OCI-LY1 (cell line): ENCODE measurements at regions not wholly inside any gene's neighbourhood (a gene's known extent, or its start where the extent isn't known, plus 50 kb on each side); places are given as distances from the start of the nearest gene placed in this dataset.
"Not testable (repeated sequence)": the region's sequence is repeated elsewhere in the genome, so short reads cannot be mapped to it uniquely, and the experiment has no call there.

Source experiments
- H2AFZ ChIP-seq: fragments of 200-600 bp; sonication (generic), shearing (Covaris generic); 2 replicates; pipeline ENCODE4 v1.6.0; 2014; ENCODE audit warnings: antibody characterized with exemption, mild to moderate bottlenecking, low read length
- H3F3A ChIP-seq: fragments of 200-600 bp; sonication (generic), shearing (Covaris generic); 2 replicates; pipeline ENCODE4 v1.6.0; 2014; ENCODE audit warnings: mild to moderate bottlenecking, antibody characterized with exemption, low read length, moderate library complexity; ENCODE audit not compliant: insufficient read depth
- H3K27ac ChIP-seq: fragments of 200-600 bp; sonication (generic); 2 replicates; pipeline ENCODE4 v1.5.1; 2014; ENCODE audit warnings: low read length, mixed run types, mild to moderate bottlenecking, low read depth; ENCODE audit not compliant: poor library complexity, severe bottlenecking
- H3K27me3 ChIP-seq: fragments of 200-600 bp; sonication (generic); 2 replicates; pipeline ENCODE4 v1.6.0; 2014; ENCODE audit warnings: antibody characterized with exemption, mild to moderate bottlenecking, low read length, moderate library complexity; ENCODE audit not compliant: insufficient read depth
- H3K36me3 ChIP-seq: fragments of 200-600 bp; sonication (generic); 2 replicates; pipeline ENCODE4 v1.6.1; 2014; ENCODE audit warnings: mild to moderate bottlenecking, antibody characterized with exemption, low read length, moderate library complexity, mixed read lengths; ENCODE audit not compliant: insufficient read depth
- H3K4me1 ChIP-seq: fragments of 200-600 bp; sonication (generic); 2 replicates; pipeline ENCODE4 v1.5.1; 2014; ENCODE audit warnings: mild to moderate bottlenecking, low read length, moderate library complexity; ENCODE audit not compliant: insufficient read depth, severe bottlenecking
- H3K4me2 ChIP-seq: fragments of 200-600 bp; sonication (generic), shearing (Covaris generic); 2 replicates; pipeline ENCODE4 v1.6.1; 2014; ENCODE audit warnings: low read length
- H3K4me3 ChIP-seq: fragments of 200-600 bp; sonication (generic); 2 replicates; pipeline ENCODE4 v1.5.1; 2014; ENCODE audit warnings: low read length, low read depth, mild to moderate bottlenecking, mixed read lengths; ENCODE audit not compliant: poor library complexity, severe bottlenecking
- H3K79me2 ChIP-seq: fragments of 200-600 bp; shearing (Covaris generic); 2 replicates; pipeline ENCODE4 v1.6.1; 2016; ENCODE audit warnings: mixed run types, low read length, mixed read lengths; ENCODE audit not compliant: insufficient read depth
- H3K9ac ChIP-seq: fragments of 200-600 bp; sonication (generic), shearing (Covaris generic); 2 replicates; pipeline ENCODE4 v1.6.1; 2014; ENCODE audit warnings: mild to moderate bottlenecking, low read length, mixed read lengths
- H3K9me2 ChIP-seq: fragments of 200-600 bp; sonication (generic), shearing (Covaris generic); 2 replicates; pipeline ENCODE4 v1.6.1; 2014; ENCODE audit warnings: low read depth, mild to moderate bottlenecking, low read length, mixed read lengths
- H3K9me3 ChIP-seq: fragments of 200-600 bp; shearing (Covaris generic); 2 replicates; pipeline ENCODE4 v1.6.1; 2014; ENCODE audit warnings: low read length, mixed read lengths
- H4K20me1 ChIP-seq: fragments of 200-600 bp; sonication (generic), shearing (Covaris generic); 2 replicates; pipeline ENCODE4 v1.6.0; 2016; ENCODE audit warnings: mild to moderate bottlenecking, low read length; ENCODE audit not compliant: insufficient read depth
- EZH2 ChIP-seq: fragments of 200-600 bp; sonication (generic), shearing (Covaris generic); IDR thresholded peaks from 2 replicates; pipeline ENCODE4 v1.8.0; 2017; ENCODE audit warnings: borderline replicate concordance, mixed run types, mild to moderate bottlenecking, antibody characterized with exemption, low read length, moderate library complexity, mixed read lengths
- TF ChIP-seq, protein P1 (sequence below): fragments of 200-600 bp; sonication (generic), shearing (Covaris generic); IDR thresholded peaks from 2 replicates; pipeline ENCODE4 v1.5.1; 2017; ENCODE audit warnings: mild to moderate bottlenecking, antibody characterized with exemption, low read length, moderate library complexity, mixed read lengths

DNA sequence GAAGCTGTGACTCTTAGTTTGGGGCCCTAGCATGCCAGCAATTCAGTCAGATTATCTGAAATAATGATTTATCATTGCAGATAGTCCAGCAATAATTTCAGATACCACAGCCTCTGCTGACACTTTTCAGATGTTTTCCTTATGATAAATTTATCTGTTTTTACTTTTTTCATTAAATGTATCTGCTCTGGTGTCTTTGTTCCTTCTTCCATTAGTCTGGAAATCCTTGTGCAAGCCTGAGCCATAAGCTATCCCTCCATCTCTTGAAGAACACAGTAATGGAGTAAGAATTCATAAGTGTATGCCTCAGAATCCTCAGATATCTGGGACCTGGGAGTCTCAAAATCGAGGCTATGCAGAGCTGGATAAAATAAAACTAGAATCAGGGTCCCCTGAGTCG lies 146.4 kb upstream of the KRR1 start:
- no peak overlapping the region for H2AFZ ChIP-seq
- H3K36me3 ChIP-seq: no peaks in the 10 kb centered on the region
- no peaks in the 10 kb centered on the region for H3K4me1 ChIP-seq
- H3K9ac ChIP-seq: no peak overlapping the region
- no peaks in the 10 kb centered on the region for H3K79me2 ChIP-seq
- no peak for TF ChIP-seq EZH2
- TF ChIP-seq, protein P1, sequence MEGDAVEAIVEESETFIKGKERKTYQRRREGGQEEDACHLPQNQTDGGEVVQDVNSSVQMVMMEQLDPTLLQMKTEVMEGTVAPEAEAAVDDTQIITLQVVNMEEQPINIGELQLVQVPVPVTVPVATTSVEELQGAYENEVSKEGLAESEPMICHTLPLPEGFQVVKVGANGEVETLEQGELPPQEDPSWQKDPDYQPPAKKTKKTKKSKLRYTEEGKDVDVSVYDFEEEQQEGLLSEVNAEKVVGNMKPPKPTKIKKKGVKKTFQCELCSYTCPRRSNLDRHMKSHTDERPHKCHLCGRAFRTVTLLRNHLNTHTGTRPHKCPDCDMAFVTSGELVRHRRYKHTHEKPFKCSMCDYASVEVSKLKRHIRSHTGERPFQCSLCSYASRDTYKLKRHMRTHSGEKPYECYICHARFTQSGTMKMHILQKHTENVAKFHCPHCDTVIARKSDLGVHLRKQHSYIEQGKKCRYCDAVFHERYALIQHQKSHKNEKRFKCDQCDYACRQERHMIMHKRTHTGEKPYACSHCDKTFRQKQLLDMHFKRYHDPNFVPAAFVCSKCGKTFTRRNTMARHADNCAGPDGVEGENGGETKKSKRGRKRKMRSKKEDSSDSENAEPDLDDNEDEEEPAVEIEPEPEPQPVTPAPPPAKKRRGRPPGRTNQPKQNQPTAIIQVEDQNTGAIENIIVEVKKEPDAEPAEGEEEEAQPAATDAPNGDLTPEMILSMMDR: no peak
- no peak overlapping the region for H3K4me3 ChIP-seq
- H3K27ac ChIP-seq: no peak overlapping the region
- H4K20me1 ChIP-seq: no peaks in the 10 kb centered on the region
- no peak overlapping the region for H3K4me2 ChIP-seq
- no peaks in the 10 kb centered on the region for H3K9me3 ChIP-seq
- no peaks in the 10 kb centered on the region for H3F3A ChIP-seq
- no peaks in the 10 kb centered on the region for H3K9me2 ChIP-seq
- H3K27me3 ChIP-seq: no peaks in the 10 kb centered on the region

DNA sequence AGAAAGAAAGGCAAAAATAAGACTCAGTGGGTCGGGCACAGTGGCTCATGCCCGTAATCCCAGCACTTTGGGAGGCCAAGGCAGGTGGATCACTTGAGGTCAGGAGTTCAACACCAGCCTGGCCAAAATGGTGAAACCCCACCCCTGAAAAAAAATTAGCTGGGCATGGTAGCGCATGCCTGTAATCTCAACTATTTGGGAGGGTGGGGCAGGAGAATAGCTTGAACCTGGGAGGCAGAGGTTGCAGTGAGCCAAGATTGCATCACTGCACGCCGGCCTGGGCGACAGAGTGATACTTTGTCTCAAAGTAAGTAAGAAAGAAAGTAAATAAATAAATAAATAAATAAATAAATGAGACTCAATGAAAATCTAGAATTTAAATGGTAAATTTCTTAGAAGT lies 145.9 kb upstream of the KRR1 start:
- not testable (repeated sequence) for H3K27ac ChIP-seq, H3K79me2 ChIP-seq, H3K4me3 ChIP-seq, H3K9me3 ChIP-seq, H3F3A ChIP-seq, H4K20me1 ChIP-seq, H3K27me3 ChIP-seq, H3K4me2 ChIP-seq, H3K36me3 ChIP-seq, H3K4me1 ChIP-seq, H3K9me2 ChIP-seq, H3K9ac ChIP-seq, H2AFZ ChIP-seq

DNA sequence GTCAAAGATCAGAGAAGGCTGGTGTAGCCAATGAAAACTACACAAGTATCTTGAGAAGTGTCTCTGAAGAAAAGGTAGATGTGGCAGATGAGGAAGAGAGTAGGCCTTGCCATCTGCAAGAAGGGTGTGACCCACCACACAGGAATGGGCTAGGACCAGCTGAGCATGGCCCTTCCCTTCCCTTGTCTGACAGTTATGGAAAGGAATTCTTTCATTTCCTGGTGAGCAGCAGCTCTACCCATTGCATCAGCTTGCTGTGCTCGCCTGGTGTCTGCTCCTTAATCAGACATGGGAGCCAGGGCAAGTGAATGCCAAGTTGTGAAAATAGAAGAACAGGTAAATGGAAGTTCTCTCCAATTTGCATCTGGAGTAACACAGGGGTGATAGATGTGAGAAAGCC lies 145.2 kb upstream of the KRR1 start:
- no peaks in the 10 kb centered on the region for H3K9me3 ChIP-seq
- no peaks in the 10 kb centered on the region for H3K4me1 ChIP-seq
- no peak overlapping the region for H3K4me2 ChIP-seq
- H3K27me3 ChIP-seq: no peaks in the 10 kb centered on the region
- no peaks in the 10 kb centered on the region for H3K36me3 ChIP-seq
- no peak overlapping the region for H3K4me3 ChIP-seq
- TF ChIP-seq, protein P1: no peak
- TF ChIP-seq EZH2: no peak
- no peak overlapping the region for H3K27ac ChIP-seq
- H3F3A ChIP-seq: no peaks in the 10 kb centered on the region
- no peaks in the 10 kb centered on the region for H4K20me1 ChIP-seq
- H3K9me2 ChIP-seq: no peaks in the 10 kb centered on the region
- no peaks in the 10 kb centered on the region for H3K79me2 ChIP-seq
- no peak overlapping the region for H3K9ac ChIP-seq
- no peak overlapping the region for H2AFZ ChIP-seq

DNA sequence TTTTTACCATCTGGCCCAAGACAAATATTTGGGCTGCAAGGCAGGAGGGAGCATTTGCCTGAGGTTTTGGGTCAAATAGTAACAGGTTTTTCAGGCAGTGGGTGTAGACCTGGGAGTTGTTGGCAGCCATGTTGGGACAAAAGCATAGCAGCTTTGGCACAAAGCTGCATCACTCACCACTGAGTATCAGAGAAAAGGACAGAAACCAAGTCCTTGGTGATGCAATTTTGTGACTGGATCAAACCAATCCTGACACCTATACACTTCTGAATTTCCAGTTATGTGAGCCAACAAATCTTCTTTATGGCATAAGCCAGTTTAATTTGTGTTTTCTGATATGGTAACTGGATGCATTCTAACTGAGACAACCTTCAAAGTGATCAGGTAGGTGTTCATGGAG lies 144.8 kb upstream of the KRR1 start:
- no peaks in the 10 kb centered on the region for H3K4me1 ChIP-seq

More for the DNA sequence above, 144.8 kb upstream of the KRR1 start:
- Histone ChIP-seq H4K20me1 (no peaks in the 10 kb centered on the region), H3K36me3 (no peaks in the 10 kb centered on the region), H3K4me2 (no peak overlapping the region), H3F3A (no peaks in the 10 kb centered on the region), H3K27me3 (no peaks in the 10 kb centered on the region), H3K4me3 (no peak overlapping the region), H3K9me2 (no peaks in the 10 kb centered on the region), H3K27ac (no peak overlapping the region), H2AFZ (no peak overlapping the region), H3K9me3 (no peaks in the 10 kb centered on the region), H3K9ac (no peak overlapping the region), H3K79me2 (no peaks in the 10 kb centered on the region)
- no peak for TF ChIP-seq EZH2
- TF ChIP-seq, protein P1: no peak
